Lower leg skin (tissue), 3 donors: ENCODE measurements at regions not wholly inside any gene's neighbourhood (a gene's known extent, or its start where the extent isn't known, plus 50 kb on each side); places are given as distances from the start of the nearest gene placed in this dataset.
"Not testable (repeated sequence)": the region's sequence is repeated elsewhere in the genome, so short reads cannot be mapped to it uniquely, and the experiment has no call there.

Source experiments
- CTCF ChIP-seq, 3 donors: fragments of 450-650 bp; IDR thresholded peaks; one replicate each; pipeline ENCODE4 v1.5.1; 2016; ENCODE audit warnings: antibody characterized with exemption in 3 of 3, mild to moderate bottlenecking in 3 of 3, moderate library complexity in 2 of 3
- POLR2A ChIP-seq, 2 donors: fragments of 450-650 bp; IDR thresholded peaks; one replicate each; pipeline ENCODE4 v1.6.1; 2016 to 2017; ENCODE audit warnings: antibody characterized with exemption in 2 of 2, mild to moderate bottlenecking in 1 of 2, moderate library complexity in 1 of 2

GRCh38 chr10:4274671-4275070, 489.7 kb upstream of the KLF6 start:
- not testable (repeated sequence) for TF ChIP-seq CTCF, POLR2A (IDR thresholded peaks at IDR 0.05)
